ENCODE measurements at regions not wholly inside any gene's neighbourhood (a gene's known extent, or its start where the extent isn't known, plus 50 kb on each side); places are given as distances from the start of the nearest gene placed in this dataset.

- H3K4me3 ChIP-seq (ENCODE audit: low read depth, low read length), result no peak overlapping the region
- TF ChIP-seq CTCF (IDR thresholded peaks at IDR 0.05; ENCODE audit: low read depth, low read length), result no peak
Measured at GRCh38 chr4:188262464-188262863, 123.2 kb downstream of the TRIML1 start.

- no peak overlapping the region for H3K4me3 ChIP-seq (ENCODE audit: low read depth, low read length)
- no peak for TF ChIP-seq CTCF (IDR thresholded peaks at IDR 0.05; ENCODE audit: low read depth, low read length)
Measured at GRCh38 chr4:188263321-188263720, 124.1 kb downstream of the TRIML1 start.

GRCh38 chr4:188266386-188266785, 127.1 kb downstream of the TRIML1 start:
- no peak for TF ChIP-seq CTCF (IDR thresholded peaks at IDR 0.05; ENCODE audit: low read depth, low read length)
- H3K4me3 ChIP-seq (ENCODE audit: low read depth, low read length), result no peak overlapping the region

GRCh38 chr4:188268131-188268908, 129.1 kb downstream of the TRIML1 start:
- no peak overlapping the region for H3K4me3 ChIP-seq (ENCODE audit: low read depth, low read length)
- no peak for TF ChIP-seq CTCF (IDR thresholded peaks at IDR 0.05; ENCODE audit: low read depth, low read length)

- TF ChIP-seq CTCF (IDR thresholded peaks at IDR 0.05; ENCODE audit: low read depth, low read length), result no peak
- no peak overlapping the region for H3K4me3 ChIP-seq (ENCODE audit: low read depth, low read length)
Measured at GRCh38 chr4:188270273-188271069, 131.2 kb downstream of the TRIML1 start.

- no peak for TF ChIP-seq CTCF (IDR thresholded peaks at IDR 0.05; ENCODE audit: low read depth, low read length)
- no peak overlapping the region for H3K4me3 ChIP-seq (ENCODE audit: low read depth, low read length)
Measured at GRCh38 chr4:188275686-188276085, 136.4 kb downstream of the TRIML1 start.

- TF ChIP-seq CTCF (IDR thresholded peaks at IDR 0.05; ENCODE audit: low read depth, low read length), result no peak
Measured at GRCh38 chr4:188279184-188279583, 139.9 kb downstream of the TRIML1 start.

More at GRCh38 chr4:188279184-188279583, 139.9 kb downstream of the TRIML1 start:
- H3K4me3 ChIP-seq (ENCODE audit: low read depth, low read length), result no peak overlapping the region

All from WI38 (cell line).